GM18517 (cell line): ENCODE measurements at regions not wholly inside any gene's neighbourhood (a gene's known extent, or its start where the extent isn't known, plus 50 kb on each side); places are given as distances from the start of the nearest gene placed in this dataset.
"Not testable (repeated sequence)": the region's sequence is repeated elsewhere in the genome, so short reads cannot be mapped to it uniquely, and the experiment has no call there.

Experiments used
- ATAC-seq: cut with Tn5 transposase; IDR thresholded peaks from one replicate; pipeline ENCODE4 v1.9.1; 2021; ENCODE audit warnings: mild to moderate bottlenecking, moderate library complexity; ENCODE audit not compliant: unreplicated experiment

- ATAC-seq: no peak
Observed at GRCh38 chr12:88366101-88366500, 214.2 kb downstream of the KITLG start.

GRCh38 chr12:88367231-88367630 lies 213.0 kb downstream of the KITLG start:
- no peak for ATAC-seq

GRCh38 chr12:88368077-88368476 lies 212.2 kb downstream of the KITLG start:
- not testable (repeated sequence) for ATAC-seq

- ATAC-seq: no peak
Observed at GRCh38 chr12:88371416-88372183, 208.7 kb downstream of the KITLG start.

- ATAC-seq: no peak
Observed at GRCh38 chr12:88375306-88376305, 204.7 kb downstream of the KITLG start.

GRCh38 chr12:88377973-88378372 lies 202.3 kb downstream of the KITLG start:
- ATAC-seq: no peak

GRCh38 chr12:88381466-88381865 lies 198.8 kb downstream of the KITLG start:
- ATAC-seq: no peak

- no peak for ATAC-seq
Observed at GRCh38 chr12:88383405-88383804, 196.9 kb downstream of the KITLG start.

- peak; percentile 47 for ATAC-seq
Observed at GRCh38 chr12:88388566-88389540, 191.4 kb downstream of the KITLG start.

- no peak for ATAC-seq
Observed at GRCh38 chr12:88390811-88391210, 189.5 kb downstream of the KITLG start.

- peak; percentile 59 for ATAC-seq
Observed at GRCh38 chr12:88391556-88391955, 188.7 kb downstream of the KITLG start.

- no peak for ATAC-seq
Observed at GRCh38 chr12:88393017-88393767, 187.1 kb downstream of the KITLG start.

- no peak for ATAC-seq
Observed at GRCh38 chr12:88398031-88398430, 182.2 kb downstream of the KITLG start.

- ATAC-seq: no peak
Observed at GRCh38 chr12:88399811-88400210, 180.5 kb downstream of the KITLG start.

GRCh38 chr12:88400302-88400701 lies 180.0 kb downstream of the KITLG start:
- ATAC-seq: no peak

GRCh38 chr12:88401155-88401554 lies 179.1 kb downstream of the KITLG start:
- ATAC-seq: no peak

GRCh38 chr12:88406905-88407304 lies 173.4 kb downstream of the KITLG start:
- no peak for ATAC-seq

GRCh38 chr12:88408823-88409222 lies 171.4 kb downstream of the KITLG start:
- no peak for ATAC-seq

- no peak for ATAC-seq
Observed at GRCh38 chr12:88409257-88409656, 171.0 kb downstream of the KITLG start.

- no peak for ATAC-seq
Observed at GRCh38 chr12:88411689-88412088, 168.6 kb downstream of the KITLG start.
